HG03060 (cell line): ENCODE measurements at regions not wholly inside any gene's neighbourhood (a gene's known extent, or its start where the extent isn't known, plus 50 kb on each side); places are given as distances from the start of the nearest gene placed in this dataset.

ENCODE experiments used
- ATAC-seq: cut with Tn5 transposase; IDR thresholded peaks from one replicate; pipeline ENCODE4 v1.9.1; 2021; ENCODE audit warnings: low read depth, moderate number of reproducible peaks; ENCODE audit not compliant: unreplicated experiment

GRCh38 chr2:138170485-138170884, 206.2 kb downstream of the HNMT start:
- ATAC-seq: no peak

- ATAC-seq: no peak
Measured at GRCh38 chr2:138171244-138171643, 207.0 kb downstream of the HNMT start.

- no peak for ATAC-seq
Measured at GRCh38 chr2:138175066-138175465, 210.8 kb downstream of the HNMT start.

GRCh38 chr2:138176862-138177439, 212.7 kb downstream of the HNMT start:
- no peak for ATAC-seq

- no peak for ATAC-seq
Measured at GRCh38 chr2:138177693-138178092, 213.4 kb downstream of the HNMT start.

- ATAC-seq: no peak
Measured at GRCh38 chr2:138180692-138181386, 216.6 kb downstream of the HNMT start.

GRCh38 chr2:138182250-138182936, 218.1 kb downstream of the HNMT start:
- ATAC-seq: no peak

GRCh38 chr2:138182937-138183312, 218.7 kb downstream of the HNMT start:
- no peak for ATAC-seq

GRCh38 chr2:138183705-138184104, 219.4 kb downstream of the HNMT start:
- ATAC-seq: no peak

GRCh38 chr2:138184428-138184827, 220.2 kb downstream of the HNMT start:
- no peak for ATAC-seq

- ATAC-seq: no peak
Measured at GRCh38 chr2:138185827-138186226, 221.6 kb downstream of the HNMT start.

- ATAC-seq: no peak
Measured at GRCh38 chr2:138187221-138187620, 222.9 kb downstream of the HNMT start.

GRCh38 chr2:138190999-138191398, 226.7 kb downstream of the HNMT start:
- ATAC-seq: no peak

GRCh38 chr2:138193416-138194213, 229.3 kb downstream of the HNMT start:
- no peak for ATAC-seq

- ATAC-seq: no peak
Measured at GRCh38 chr2:138201286-138201685, 237.0 kb downstream of the HNMT start.

- no peak for ATAC-seq
Measured at GRCh38 chr2:138202762-138203161, 238.5 kb downstream of the HNMT start.

GRCh38 chr2:138205281-138205680, 241.0 kb downstream of the HNMT start:
- ATAC-seq: no peak

GRCh38 chr2:138207074-138207930, 243.0 kb downstream of the HNMT start:
- no peak for ATAC-seq

- ATAC-seq: no peak
Measured at GRCh38 chr2:138209009-138209408, 244.7 kb downstream of the HNMT start.

- ATAC-seq: no peak
Measured at GRCh38 chr2:138210487-138210886, 246.2 kb downstream of the HNMT start.
